Body of pancreas (tissue), 4 donors: ENCODE measurements at regions not wholly inside any gene's neighbourhood (a gene's known extent, or its start where the extent isn't known, plus 50 kb on each side); places are given as distances from the start of the nearest gene placed in this dataset.

Source experiments
- CTCF ChIP-seq, 7 experiments: fragments of 450-650 bp in 4 of 7; fragments of 200-600 bp in 3 of 7; sonication (generic) in 3 of 7; IDR thresholded peaks; one replicate each; pipeline ENCODE4 v1.5.1; 2016 to 2019; ENCODE audit warnings: antibody characterized with exemption in 7 of 7
- POLR2A ChIP-seq, 3 donors: fragments of 450-650 bp; IDR thresholded peaks; one replicate each; pipeline ENCODE4 v1.6.1; 2016; ENCODE audit warnings: antibody characterized with exemption in 3 of 3, mild to moderate bottlenecking in 2 of 3

GRCh38 chr4:160724063-160724462 is 1439.7 kb downstream of the FSTL5 start:
- TF ChIP-seq POLR2A (IDR thresholded peaks at IDR 0.05) (no peak), CTCF (IDR thresholded peaks at IDR 0.05) (no peak)
